ENCODE measurements at regions not wholly inside any gene's neighbourhood (a gene's known extent, or its start where the extent isn't known, plus 50 kb on each side); places are given as distances from the start of the nearest gene placed in this dataset.

DNA sequence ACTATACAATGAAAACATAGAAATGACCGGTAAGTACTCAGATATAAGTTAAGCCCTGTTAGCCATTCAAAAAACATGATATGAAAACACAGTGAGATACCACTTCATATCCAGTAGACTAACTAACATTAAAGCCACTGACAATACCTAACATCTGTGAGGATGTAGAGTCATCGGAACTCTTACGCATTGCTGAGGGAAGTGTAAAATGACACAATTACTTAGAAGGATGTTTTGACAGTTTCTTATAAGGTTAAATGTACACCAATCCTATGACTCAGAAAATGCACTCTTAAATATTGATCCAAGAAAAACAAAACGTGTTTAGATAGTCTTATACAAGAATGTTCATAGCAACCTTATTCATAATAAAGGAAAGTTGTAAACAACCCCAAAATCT lies 782.9 kb downstream of the BCL11B start:
- TF ChIP-seq CTCF (IDR thresholded peaks at IDR 0.05) (no peak), POLR2A (IDR thresholded peaks at IDR 0.05; ENCODE audit: low read depth) (no peak), EP300 (IDR thresholded peaks at IDR 0.05) (no peak), POLR2AphosphoS5 (IDR thresholded peaks at IDR 0.05) (no peak)
